GM18507 (cell line): ENCODE measurements at regions not wholly inside any gene's neighbourhood (a gene's known extent, or its start where the extent isn't known, plus 50 kb on each side); places are given as distances from the start of the nearest gene placed in this dataset.

Experiments
- DNase-seq: peaks from one replicate; pipeline ENCODE4 v3.0.0; 2011; ENCODE audit warnings: low read depth; ENCODE audit not compliant: insufficient read length; ENCODE audit errors: extremely low spot score
- FAIRE-seq: peaks from 2 replicates; lab custom pipeline; 2011; peaks lifted over from hg19 to GRCh38; lab: Jason Lieb, UNC

DNA sequence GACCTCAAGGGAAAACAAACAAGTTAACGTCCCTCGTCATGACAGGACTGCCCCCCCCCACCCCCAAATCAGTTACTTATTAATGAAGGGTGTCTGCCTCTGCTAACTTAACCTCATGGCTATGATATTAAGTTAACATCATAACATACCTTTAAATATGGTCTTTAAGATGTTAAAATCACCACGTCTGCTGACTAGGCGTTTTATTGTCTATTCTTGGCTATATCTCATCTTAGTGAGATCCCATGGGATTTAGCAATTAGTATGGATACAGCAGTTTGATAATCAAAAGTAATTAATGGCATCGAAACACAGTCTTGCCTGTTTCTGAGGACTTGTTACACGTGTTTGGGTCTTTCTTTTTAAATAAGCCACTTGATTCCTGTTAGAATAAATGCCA lies 186.9 kb downstream of the FOXB1 start:
- FAIRE-seq (no peak), DNase-seq (no peak)

DNA sequence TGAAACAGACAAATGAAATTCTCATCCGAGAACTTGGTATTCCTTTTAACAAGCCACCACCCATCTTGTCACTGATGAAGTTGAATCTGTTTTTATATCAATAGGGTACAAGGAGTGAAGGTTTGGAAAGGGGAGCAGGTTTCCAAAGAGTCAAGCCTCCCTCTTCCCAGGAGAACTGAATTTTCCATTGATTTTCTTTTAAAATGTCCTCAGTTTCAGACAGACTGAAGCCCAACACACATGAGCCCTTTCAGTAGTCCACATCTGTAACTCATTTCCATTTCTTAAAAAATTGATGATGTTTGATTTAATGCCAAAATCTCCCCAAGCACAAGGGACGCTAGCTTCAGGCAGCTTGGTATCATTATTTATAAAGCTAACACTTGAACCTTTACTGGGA lies 187.7 kb downstream of the FOXB1 start:
- DNase-seq, result no peak
- FAIRE-seq, result no peak

DNA sequence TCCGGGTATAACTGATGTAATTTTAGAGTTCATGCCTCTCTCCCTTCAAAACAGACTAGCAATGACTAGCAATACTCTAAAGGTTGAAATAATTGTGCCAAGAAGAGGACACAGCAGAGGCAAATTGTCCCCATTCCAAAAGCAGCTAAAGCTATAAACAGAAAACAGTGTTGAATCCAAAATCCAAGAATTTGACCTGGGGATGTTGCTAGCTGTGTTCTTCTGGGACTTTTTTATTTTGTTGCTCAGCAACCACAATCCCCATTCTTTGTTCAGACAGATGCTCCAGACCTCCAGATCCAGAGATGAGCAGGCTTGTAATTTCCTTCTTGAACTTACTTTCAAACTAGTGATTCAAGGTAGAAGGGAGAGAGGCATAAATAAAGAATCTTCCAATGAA lies 191.5 kb downstream of the FOXB1 start:
- DNase-seq (no peak), FAIRE-seq (no peak)

DNA sequence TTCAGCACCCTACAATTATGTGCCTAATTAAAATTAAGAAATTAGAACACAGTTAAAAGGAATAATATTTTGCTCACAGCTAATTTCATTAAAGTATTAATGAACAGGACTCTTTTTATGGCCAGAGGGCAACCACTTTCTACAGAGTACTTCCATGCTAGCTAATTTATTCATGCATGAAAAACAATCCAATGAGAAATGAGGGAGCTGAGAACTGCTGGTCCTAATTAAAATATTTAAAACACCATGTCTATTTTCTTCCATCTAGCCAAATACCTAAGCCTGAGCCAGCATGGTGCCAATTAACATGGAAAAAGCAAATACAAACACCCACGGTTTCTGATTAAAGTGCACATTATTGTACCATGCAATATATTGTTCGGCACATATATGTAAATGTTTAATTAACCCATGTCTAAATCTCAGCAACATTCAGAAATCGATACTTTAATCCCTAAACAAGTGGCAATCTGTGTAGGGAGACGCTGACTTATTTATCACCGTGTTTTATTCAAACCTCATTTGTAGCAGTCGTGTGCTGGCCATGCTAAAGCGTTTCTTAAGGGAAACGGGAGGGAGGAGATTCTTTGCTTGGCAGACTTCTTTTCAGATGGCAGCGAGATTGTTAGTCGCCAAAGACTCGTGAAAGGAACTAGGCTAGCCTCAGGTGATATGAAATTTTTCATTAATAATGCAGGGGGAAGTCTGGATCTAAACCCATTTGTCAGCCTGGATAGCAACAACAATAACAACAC lies 193.5 kb downstream of the ANXA2 start:
- DNase-seq, result no peak
- no peak for FAIRE-seq

DNA sequence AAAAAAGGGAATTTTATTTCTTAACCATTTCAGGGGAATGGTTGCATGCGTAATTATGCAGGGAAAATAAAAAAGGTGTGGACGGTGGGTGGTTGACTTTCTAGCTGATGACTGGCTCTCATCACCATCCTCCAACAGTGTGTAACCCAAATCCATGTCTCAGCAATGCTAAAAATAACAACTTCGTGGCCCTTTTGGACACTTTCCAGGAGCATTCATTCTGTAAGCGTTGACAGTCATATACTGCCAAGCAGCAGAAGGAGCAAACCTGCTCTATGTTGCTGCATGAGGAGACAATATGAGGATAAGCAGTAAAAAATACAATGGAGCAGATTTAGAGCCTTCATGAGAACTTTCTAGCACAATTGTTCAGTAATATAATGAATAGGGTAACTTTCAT lies 189.1 kb downstream of the ANXA2 start:
- FAIRE-seq (no peak), DNase-seq (no peak)

DNA sequence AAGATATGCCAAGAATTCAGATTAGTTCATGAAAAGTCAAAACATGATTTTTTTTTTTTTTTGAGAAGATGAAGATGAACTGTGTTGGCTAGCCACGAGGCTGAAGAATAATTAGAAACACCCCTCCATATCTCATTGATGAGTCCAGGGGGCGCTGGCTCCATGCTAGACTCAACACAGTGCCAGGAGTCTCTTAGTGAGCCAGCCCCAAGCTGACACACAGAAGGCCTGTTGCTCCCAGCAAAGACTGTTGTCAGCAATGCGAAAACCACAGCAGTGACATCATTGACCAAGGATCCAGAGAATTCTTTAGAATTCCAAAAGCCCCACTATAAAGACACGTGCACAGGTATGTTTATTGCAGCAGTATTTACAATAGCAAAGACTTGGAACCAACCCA lies 185.2 kb downstream of the ANXA2 start:
- no peak for DNase-seq
- FAIRE-seq, result no peak

DNA sequence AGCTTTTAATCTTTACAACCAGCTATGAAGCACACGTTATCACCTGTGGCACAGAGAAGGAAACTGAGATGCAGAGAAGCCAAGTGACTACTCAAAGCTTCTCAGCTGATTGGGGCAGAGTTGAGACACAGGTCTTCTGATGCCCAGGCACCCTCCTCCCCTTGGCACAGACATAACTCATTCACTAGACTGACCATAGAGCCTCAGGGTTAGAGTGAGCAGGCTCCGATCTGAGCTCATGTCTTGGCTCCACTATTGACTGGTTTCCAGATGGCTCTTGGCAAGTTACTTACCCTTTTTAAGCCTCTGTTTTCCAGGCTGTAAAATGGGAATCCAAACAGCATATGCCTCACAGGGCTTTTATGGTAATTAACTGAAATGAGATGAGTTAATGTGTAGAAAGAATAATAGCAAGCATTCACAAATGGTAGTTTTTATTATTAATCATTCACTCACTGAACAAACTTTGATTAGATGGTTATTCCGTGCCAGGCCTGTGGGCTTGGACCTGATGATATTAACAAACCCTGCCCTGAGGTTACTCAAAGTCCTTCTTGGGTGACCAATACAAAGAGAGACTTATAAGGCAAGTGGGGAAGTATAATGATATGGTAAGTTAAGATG lies 184.3 kb downstream of the ANXA2 start:
- DNase-seq (no peak), FAIRE-seq (no peak)

DNA sequence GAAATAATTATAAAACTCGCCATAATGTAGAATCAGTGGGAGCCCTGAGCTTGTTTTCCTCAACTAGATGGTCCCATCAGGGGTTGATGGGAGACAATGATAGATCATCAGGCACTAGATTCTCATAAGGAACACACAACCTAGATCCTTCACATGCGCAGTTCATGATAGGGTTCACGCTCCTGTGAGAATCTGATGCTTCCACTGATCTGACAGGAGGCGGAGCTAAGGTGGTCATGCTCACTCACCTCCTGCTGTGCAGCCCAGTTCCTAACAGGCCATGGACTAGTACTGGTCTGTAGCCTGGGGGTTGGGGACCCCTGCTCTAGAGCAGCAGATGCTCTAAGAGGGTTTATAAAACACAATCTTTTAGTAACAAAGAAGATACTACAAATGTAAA lies 183.6 kb downstream of the ANXA2 start:
- FAIRE-seq, result no peak

DNA sequence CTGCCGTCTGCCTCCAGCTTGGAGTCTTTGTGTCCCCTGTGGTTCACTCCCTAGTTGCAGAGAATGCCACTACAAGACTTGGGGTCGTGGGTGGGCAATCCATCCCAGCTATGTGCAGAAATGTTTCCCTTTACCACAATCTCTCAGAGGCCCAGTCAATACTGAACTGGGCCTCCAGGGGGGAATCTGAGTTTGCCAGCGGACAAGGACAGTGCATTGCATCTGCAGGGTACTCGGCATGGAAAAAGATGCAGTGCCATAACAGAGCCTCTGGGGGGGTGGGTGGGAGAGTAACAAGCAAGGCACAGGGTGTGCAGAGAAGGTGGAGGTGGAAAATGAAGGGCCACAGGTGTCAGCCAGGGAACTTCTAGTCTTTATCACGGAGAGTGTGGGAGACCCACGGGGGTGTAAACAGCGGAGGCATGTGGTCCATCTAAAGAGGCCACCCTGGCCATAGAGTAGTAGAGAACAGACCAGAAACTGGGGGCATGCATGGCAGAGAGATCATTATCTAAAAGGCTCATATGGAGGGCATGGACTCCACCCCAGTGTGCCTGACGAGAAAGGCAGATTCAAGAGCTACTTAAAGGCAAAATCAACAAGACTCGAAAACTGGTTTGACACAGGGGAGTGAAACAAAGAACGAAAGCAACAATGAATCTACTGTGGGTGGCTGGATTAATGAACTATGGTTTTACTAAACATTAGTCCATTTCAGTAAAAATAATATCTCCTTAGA lies 182.4 kb downstream of the ANXA2 start:
- FAIRE-seq (no peak), DNase-seq (no peak)

More for the DNA sequence above, 183.6 kb downstream of the ANXA2 start:
- no peak for DNase-seq

DNA sequence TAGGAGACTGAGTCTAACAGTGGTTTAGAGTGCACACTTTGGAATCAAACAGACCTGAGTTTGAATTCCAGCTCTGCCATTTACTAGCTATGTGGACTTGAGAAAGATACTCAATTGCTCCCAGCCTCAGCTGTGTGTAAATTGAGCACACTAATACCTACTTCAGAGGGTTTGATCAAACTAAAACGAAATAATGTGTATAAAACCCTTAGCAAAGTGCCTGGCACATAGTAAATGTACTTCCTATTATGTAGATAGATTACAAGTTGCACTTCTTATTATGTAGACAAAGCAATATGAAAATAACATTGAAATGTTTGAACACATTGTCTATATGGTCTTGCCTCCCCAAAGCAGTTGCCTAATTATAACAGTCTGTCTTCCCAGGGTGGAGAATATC lies 180.6 kb downstream of the ANXA2 start:
- no peak for FAIRE-seq
- no peak for DNase-seq

DNA sequence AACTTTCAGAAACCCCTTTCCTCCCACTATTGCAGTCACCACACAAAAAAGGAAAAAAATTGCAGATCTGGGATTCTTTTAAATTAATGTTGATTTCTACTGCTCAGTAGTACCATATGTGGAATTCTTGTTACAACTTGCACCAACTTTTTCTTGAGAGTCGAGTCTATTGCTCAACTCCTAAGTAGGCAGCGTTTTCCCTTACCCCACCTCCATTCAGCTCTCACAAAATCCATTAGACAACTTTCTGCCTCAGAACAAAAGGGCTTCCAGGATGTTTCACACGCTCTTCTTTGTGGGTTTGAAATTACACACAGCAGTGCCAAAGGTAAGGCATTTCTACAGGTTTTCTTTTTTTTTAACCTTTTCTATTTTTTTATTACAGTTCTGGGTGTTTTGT lies 179.5 kb downstream of the ANXA2 start:
- DNase-seq (no peak), FAIRE-seq (no peak)

DNA sequence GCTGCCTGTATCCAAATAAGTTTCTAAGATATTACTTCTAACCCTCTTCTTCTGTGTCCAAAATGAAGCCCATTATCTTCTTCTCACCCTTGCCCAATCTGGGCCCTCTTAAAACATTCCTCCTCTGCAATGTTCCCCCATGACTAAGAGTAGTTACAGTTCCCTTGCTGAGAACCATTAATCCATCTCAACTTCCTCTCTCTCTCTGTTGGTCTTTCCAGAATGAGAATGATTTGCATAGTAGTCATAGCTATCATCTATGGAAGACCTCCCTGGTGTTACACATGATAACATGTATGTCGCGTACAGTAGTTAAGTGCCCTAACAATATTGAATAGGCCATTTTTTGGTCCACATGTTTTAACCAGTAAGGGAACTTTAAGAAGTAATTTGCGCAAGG lies 177.9 kb downstream of the ANXA2 start:
- no peak for DNase-seq

DNA sequence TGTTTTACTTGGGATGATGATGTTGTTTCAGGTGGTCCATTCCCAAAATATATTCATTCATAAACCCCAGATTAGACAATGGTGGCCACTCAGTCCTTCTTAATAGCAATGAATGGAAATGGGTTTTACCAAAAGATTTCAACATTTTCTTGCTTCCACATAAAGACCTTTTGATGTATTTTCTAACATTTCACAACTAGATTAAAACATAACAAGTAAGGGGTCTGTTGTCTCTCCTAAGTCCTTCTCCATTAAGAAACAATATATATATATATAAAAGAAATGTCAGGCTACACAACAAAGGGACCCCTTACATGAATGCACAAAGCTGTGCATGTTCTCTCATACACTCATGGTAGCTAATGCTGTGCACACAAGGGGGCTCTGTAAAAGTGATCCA lies 176.4 kb downstream of the ANXA2 start:
- no peak for DNase-seq
- no peak for FAIRE-seq

More for the DNA sequence above, 177.9 kb downstream of the ANXA2 start:
- no peak for FAIRE-seq

DNA sequence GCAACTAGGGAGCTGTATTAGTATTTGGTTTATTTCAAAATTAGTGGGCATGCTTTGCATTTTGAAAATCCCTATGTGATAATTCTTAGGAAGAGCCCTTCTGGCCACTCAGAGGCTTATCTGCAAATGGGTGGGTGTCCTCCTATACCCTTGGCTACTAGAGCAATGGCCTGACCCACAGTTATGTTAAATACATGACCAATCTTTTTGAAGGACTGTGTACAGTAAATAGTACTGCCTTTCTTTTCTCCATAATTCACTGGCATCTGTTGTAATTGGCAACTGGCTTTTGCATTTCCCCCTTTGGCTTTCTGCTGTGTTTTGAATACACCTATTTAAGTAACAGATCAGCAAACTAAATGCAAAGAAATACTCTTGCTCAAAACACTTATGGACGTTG lies 175.4 kb downstream of the ANXA2 start:
- DNase-seq (no peak), FAIRE-seq (no peak)

DNA sequence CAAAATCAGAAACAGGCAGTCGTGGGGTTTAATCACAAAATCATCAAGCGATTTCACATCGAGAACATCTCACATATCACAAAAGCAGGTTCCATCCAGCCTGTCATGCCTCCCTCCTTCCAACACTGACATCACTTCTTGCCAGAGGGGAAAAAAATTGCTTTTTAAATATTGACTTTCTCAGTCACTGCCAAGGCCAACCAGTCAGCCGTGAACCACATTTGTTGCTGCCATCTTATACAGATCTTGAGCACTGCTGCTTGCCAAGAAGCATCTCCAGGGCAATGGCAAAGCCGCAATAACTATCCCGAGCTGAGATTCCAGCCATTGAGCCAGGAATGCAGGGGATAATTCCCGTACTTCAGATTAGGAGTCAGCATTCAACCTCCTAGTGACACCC lies 174.6 kb downstream of the ANXA2 start:
- DNase-seq, result no peak
- no peak for FAIRE-seq

DNA sequence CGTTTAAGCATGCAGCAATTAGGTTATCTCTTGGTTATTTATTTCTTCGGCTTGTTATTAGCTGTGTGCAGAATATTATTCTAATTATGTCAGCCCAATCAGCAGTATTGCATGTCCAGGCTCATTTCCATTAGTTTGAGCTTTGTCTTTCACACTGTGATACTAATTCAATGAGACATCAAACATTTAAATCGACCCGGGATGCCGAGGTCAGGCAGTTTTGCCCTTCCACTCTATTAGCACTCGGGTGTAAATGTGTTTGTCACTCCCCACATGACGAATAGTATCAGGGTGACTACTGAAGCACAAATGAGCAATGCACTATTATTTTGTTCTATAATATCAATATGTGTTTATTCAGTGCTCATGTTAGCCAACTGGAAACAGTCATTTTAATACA lies 170.9 kb downstream of the ANXA2 start:
- FAIRE-seq (no peak), DNase-seq (no peak)

DNA sequence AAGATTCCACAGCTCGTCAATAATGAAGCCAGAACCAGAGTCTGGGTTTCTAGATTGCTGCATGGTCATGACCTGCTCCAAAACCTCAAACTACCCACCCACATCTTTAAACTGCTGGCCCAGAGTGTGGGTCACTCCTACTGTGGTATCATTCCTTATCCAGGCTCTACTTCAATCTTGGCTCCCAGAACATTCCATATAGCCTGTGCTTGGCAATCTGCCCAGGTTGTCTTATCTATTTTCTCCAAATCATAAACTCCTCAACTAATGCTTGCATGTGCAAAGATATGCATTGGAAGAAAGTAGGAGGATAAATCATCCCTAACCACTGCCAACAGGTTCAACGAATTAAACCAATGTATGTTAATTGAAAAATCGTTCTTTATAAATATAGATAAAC lies 169.7 kb downstream of the ANXA2 start:
- FAIRE-seq, result no peak
- DNase-seq, result no peak

DNA sequence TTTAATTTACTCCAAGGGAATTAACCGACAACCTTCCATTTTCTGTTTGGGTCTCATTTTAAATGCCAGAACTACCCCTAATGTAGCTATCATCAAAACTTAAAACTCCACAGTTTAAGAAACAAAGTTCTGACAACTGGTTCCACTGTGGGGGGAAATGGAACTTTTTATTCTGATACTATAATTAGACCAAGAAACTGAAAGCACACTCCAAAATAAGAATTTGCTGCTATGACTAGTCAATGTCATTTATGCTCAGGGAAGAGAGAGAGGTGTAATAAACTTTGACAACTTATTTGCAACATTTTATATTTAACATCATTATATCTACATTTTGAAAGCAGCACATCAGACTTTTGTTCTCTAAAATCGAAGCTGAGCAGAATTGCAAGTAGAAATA lies 169.2 kb downstream of the ANXA2 start:
- no peak for FAIRE-seq

DNA sequence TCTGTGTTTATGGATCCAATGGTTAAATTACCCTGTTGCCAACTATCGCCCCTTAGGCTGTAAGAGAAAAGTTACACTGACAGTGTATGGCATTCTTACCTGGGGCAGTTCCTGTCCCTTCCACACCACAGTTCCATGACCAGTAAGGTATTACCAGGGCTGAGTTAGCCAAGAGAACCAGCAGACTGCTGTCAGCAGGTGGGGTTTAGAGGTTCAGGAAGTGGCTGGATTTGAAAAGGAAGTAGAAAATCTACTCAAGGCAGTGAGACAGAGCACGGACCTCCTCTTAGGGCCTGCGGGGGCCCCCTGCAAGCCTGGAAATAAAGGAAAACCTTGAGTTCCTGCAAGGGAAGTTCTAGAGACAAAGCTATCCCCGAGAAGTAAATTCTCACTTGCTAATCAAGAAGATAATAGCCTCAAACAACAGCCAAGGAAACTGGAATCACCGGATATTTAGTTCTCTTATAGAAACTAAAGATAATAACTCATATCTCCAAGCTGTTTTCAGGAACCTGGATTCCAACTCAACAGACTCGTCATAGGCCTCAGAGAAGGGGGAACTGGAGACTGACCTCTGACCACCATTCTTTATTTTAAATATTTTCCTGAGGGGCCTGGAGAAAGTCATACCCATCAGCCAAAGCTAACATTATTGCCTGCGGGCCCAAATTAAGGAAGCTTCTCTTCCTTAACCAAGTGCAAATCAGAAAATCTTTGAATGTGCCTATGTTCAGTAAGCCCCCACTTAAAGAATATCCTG lies 161.7 kb downstream of the ANXA2 start:
- FAIRE-seq (no peak), DNase-seq (no peak)

More for the DNA sequence above, 169.2 kb downstream of the ANXA2 start:
- no peak for DNase-seq

DNA sequence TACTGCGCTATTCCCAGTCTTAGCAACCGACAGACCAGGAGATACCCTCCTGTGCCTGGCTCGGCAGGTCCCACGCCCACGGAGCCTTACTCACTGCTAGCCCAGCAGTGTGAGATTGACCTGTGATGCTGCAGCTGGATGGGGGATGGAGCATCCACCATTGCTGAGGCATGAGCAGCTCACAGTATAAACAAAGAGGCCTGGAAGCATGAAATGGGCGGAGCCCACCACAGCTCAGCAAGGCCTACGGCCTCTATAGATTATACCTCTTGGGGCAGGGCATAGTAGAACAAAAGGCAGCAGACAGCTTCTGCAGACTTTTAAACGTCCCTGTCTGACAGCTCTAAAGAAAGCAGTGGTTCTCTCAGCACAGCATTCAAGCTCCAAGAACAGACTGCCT lies 160.3 kb downstream of the ANXA2 start:
- DNase-seq (no peak), FAIRE-seq (no peak)
